GM20000 (cell line): ENCODE measurements at regions not wholly inside any gene's neighbourhood (a gene's known extent, or its start where the extent isn't known, plus 50 kb on each side); places are given as distances from the start of the nearest gene placed in this dataset.

Experiments
- DNase-seq: peaks from one replicate; pipeline ENCODE4 v3.0.0; 2012; ENCODE audit warnings: low spot score
- TF ChIP-seq, protein P1 (sequence below): IDR thresholded peaks from 2 replicates; pipeline ENCODE4 v1.5.1; 2012; ENCODE audit warnings: mild to moderate bottlenecking, control low read depth; ENCODE audit errors: extremely low read depth, missing control alignments

DNA sequence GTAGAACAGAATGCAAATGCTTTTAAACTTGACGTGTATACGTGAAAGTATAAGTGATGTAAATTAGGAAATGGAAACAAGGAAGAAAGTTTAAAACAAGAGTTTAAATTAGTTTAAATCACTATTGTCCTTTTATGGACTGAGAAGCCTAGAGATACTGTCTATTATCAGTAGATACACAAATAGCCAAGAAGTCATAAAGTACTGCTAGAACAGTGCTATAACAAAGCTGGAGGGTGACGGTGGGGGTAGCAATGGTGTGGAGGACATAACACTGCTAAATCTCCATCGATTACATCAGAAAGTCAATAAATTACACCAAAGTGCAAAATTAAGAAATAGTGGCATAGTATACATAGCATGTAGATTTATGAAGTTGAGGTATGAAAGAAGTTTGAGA is 50.1 kb upstream of the CAV2 start:
- TF ChIP-seq, protein P1, sequence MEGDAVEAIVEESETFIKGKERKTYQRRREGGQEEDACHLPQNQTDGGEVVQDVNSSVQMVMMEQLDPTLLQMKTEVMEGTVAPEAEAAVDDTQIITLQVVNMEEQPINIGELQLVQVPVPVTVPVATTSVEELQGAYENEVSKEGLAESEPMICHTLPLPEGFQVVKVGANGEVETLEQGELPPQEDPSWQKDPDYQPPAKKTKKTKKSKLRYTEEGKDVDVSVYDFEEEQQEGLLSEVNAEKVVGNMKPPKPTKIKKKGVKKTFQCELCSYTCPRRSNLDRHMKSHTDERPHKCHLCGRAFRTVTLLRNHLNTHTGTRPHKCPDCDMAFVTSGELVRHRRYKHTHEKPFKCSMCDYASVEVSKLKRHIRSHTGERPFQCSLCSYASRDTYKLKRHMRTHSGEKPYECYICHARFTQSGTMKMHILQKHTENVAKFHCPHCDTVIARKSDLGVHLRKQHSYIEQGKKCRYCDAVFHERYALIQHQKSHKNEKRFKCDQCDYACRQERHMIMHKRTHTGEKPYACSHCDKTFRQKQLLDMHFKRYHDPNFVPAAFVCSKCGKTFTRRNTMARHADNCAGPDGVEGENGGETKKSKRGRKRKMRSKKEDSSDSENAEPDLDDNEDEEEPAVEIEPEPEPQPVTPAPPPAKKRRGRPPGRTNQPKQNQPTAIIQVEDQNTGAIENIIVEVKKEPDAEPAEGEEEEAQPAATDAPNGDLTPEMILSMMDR = no peak
- no peak for DNase-seq
